CD4-positive, alpha-beta T cell (primary cell): ENCODE measurements at regions not wholly inside any gene's neighbourhood (a gene's known extent, or its start where the extent isn't known, plus 50 kb on each side); places are given as distances from the start of the nearest gene placed in this dataset.

Source experiments
- ATAC-seq: fragments of 200-7000 bp; cut with Tn5 transposase; one replicate; pipeline ENCODE4 v1.10.0; 2022; ENCODE audit warnings: mild to moderate bottlenecking; ENCODE audit not compliant: poor library complexity
- CTCF ChIA-PET: fragments of 350-600 bp; sonication (Branson Sonifier 250); formaldehyde crosslinking; loops from one replicate; lab custom pipeline; 2021; ENCODE audit warnings: antibody characterized with exemption, inconsistent platforms; lab: Charles Lee
- POLR2A ChIA-PET: fragments of 350-600 bp; sonication (Branson Sonifier 250); formaldehyde crosslinking; loops from one replicate; lab custom pipeline; 2021; ENCODE audit warnings: antibody characterized with exemption, inconsistent platforms; lab: Charles Lee
- DNase-seq, 14 experiments: peaks; one replicate each; pipeline ENCODE4 v3.0.0-alpha.2; 2013 to 2020; ENCODE audit warnings: mixed read lengths in 2 of 14
- H3K27ac ChIP-seq, 2 donors: one replicate each; pipeline versions ENCODE4 v1.5.1 to v1.7.0; 2013; ENCODE audit warnings: low read length in 2 of 2, low read depth in 1 of 2, mild to moderate bottlenecking in 1 of 2
- H3K27me3 ChIP-seq, 2 experiments: 1 replicate in 1 of 2; 2 replicates in 1 of 2; pipeline versions ENCODE4 v1.6.1 to v1.7.0; 2013; ENCODE audit warnings: low read length in 2 of 2, control low read depth in 1 of 2, mild to moderate bottlenecking in 1 of 2, moderate library complexity in 1 of 2; ENCODE audit not compliant: insufficient read depth in 2 of 2, control insufficient read depth in 1 of 2
- H3K36me3 ChIP-seq: one replicate; pipeline ENCODE4 v1.6.1; 2013; ENCODE audit warnings: low read length, control low read depth; ENCODE audit not compliant: insufficient read depth
- H3K4me1 ChIP-seq: one replicate; pipeline ENCODE4 v1.6.1; 2013; ENCODE audit warnings: low read length, control low read depth; ENCODE audit not compliant: insufficient read depth
- H3K4me3 ChIP-seq: one replicate; pipeline ENCODE4 v1.5.1; 2013; ENCODE audit warnings: mild to moderate bottlenecking, low read length, moderate library complexity
- H3K9me3 ChIP-seq, 2 experiments: 1 replicate in 1 of 2; 2 replicates in 1 of 2; pipeline versions ENCODE4 v1.6.1 to v1.7.0; 2013; ENCODE audit warnings: low read length in 2 of 2, mild to moderate bottlenecking in 2 of 2, control low read depth in 1 of 2, moderate library complexity in 1 of 2; ENCODE audit not compliant: control insufficient read depth in 1 of 2, insufficient read depth in 1 of 2
- H3K27ac Mint-ChIP-seq: one replicate; pipeline ENCODE4 v1.8.0; 2020; ENCODE audit warnings: mixed read lengths
- H3K27me3 Mint-ChIP-seq: one replicate; pipeline ENCODE4 v1.8.0; 2021; ENCODE audit warnings: mixed read lengths
- H3K36me3 Mint-ChIP-seq: one replicate; pipeline ENCODE4 v1.8.0; 2021; ENCODE audit warnings: low read depth, mixed read lengths
- H3K4me1 Mint-ChIP-seq: one replicate; pipeline ENCODE4 v1.8.0; 2021; ENCODE audit warnings: low read depth, mixed read lengths
- H3K4me3 Mint-ChIP-seq: one replicate; pipeline ENCODE4 v1.8.0; 2020; ENCODE audit warnings: mild to moderate bottlenecking, mixed read lengths
- H3K9me3 Mint-ChIP-seq: one replicate; pipeline ENCODE4 v1.8.0; 2020; ENCODE audit warnings: mixed read lengths
- CTCF ChIP-seq: fragments of 200-600 bp; IDR thresholded peaks from one replicate; pipeline ENCODE4 v1.8.0; 2022; ENCODE audit warnings: antibody characterized with exemption, mild to moderate bottlenecking
- intact Hi-C, 2 experiments: fragments of 100-400 bp; cut with DNase I in 1 of 2; cut with micrococcal nuclease in 1 of 2; formaldehyde crosslinking; loops; one replicate each; pipeline versions ENCODE4 v1.15.1 to v1.9.0; 2023 to 2025; cut with DNase I, micrococcal nuclease

- Histone ChIP-seq H3K36me3 (no peaks in the 10 kb centered on the region), H3K9me3 (peaks cover 0 to 3% of the 10 kb centered on the region in 2 experiments), H3K4me3 (no peak overlapping the region), H3K27me3 (peaks cover 0 to 2% of the 10 kb centered on the region in 2 experiments), H3K4me1 (no peaks in the 10 kb centered on the region), H3K27ac (no peak overlapping the region)
- Mint-ChIP-seq H3K4me3 (no peak overlapping the region), H3K36me3 (no peaks in the 10 kb centered on the region), H3K9me3 (peaks cover 8% of the 10 kb centered on the region), H3K4me1 (no peaks in the 10 kb centered on the region), H3K27me3 (peaks cover under 1% of the 10 kb centered on the region), H3K27ac (no peak overlapping the region)
- DNase-seq = no peak
- TF ChIP-seq CTCF = no peak
- intact Hi-C loops = no loop called here
- no peak for ATAC-seq
- CTCF ChIA-PET = no interaction called here
- POLR2A ChIA-PET = no interaction called here
Observed at GRCh38 chr1:4935807-4936206, 281.4 kb downstream of the AJAP1 start.

- Mint-ChIP-seq H3K27ac (no peak overlapping the region), H3K9me3 (no peaks in the 10 kb centered on the region), H3K36me3 (no peaks in the 10 kb centered on the region), H3K4me1 (no peaks in the 10 kb centered on the region), H3K27me3 (peaks cover 3% of the 10 kb centered on the region), H3K4me3 (no peak overlapping the region)
- Histone ChIP-seq H3K36me3 (no peaks in the 10 kb centered on the region), H3K27me3 (peaks cover 0 to 2% of the 10 kb centered on the region in 2 experiments), H3K4me3 (no peak overlapping the region), H3K9me3 (no peaks in the 10 kb centered on the region), H3K27ac (no peak overlapping the region), H3K4me1 (no peaks in the 10 kb centered on the region)
- CTCF ChIA-PET = no interaction called here
- TF ChIP-seq CTCF = no peak
- DNase-seq (no peak), ATAC-seq (no peak)
- POLR2A ChIA-PET = no interaction called here
- intact Hi-C loops = no loop called here
Observed at GRCh38 chr1:4933232-4933631, 278.8 kb downstream of the AJAP1 start.

DNA sequence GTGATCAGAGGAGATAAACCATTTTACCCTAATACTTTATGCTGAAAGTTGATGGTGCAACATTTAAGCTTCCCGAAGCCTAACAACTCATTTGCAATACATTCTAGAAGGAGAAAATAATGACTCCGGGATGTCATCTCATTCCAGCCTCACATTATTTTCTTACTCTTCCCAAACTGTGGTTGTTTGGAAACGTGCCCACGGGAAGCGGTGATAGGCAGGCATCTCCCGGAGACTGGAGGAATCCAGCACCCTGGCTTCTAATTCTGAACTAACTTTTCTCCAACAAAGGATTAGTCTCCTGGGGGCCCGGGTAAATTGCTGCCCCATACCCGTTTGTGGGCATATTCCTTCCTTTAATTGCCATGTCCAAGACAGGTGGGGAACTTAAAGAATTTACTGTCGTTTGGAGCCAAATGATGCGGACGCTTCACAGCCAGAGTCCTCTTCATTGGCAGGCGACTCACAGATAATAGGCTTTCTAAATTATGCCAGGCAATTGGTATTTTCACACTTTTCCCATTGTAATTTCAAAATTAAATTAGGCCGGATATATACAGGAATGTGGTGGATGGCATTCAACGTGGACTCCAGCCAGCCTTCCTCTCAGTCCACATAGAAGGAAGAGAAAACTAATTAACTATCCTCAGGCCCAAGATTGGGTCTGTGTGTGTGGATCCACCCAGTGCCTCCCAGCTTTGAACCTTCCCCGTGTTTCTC is 278.1 kb downstream of the AJAP1 start:
- POLR2A ChIA-PET = no interaction called here
- H3K9me3 Mint-ChIP-seq = no peaks in the 10 kb centered on the region
- no peaks in the 10 kb centered on the region for H3K9me3 ChIP-seq
- peaks cover 0 to 2% of the 10 kb centered on the region in 2 experiments for H3K27me3 ChIP-seq
- CTCF ChIA-PET = no interaction called here
- no peak for DNase-seq
- intact Hi-C loops = no loop called here
- no peaks in the 10 kb centered on the region for H3K36me3 ChIP-seq
- H3K4me3 Mint-ChIP-seq = no peak overlapping the region
- H3K4me1 ChIP-seq = no peaks in the 10 kb centered on the region
- peaks cover 3% of the 10 kb centered on the region for H3K27me3 Mint-ChIP-seq
- H3K27ac Mint-ChIP-seq = no peak overlapping the region
- TF ChIP-seq CTCF = no peak
- H3K4me3 ChIP-seq = no peak overlapping the region
- no peak for ATAC-seq
- H3K4me1 Mint-ChIP-seq = no peaks in the 10 kb centered on the region
- no peaks in the 10 kb centered on the region for H3K36me3 Mint-ChIP-seq
- H3K27ac ChIP-seq = no peak overlapping the region
